HFF-Myc (cell line): ENCODE measurements at regions not wholly inside any gene's neighbourhood (a gene's known extent, or its start where the extent isn't known, plus 50 kb on each side); places are given as distances from the start of the nearest gene placed in this dataset.

Source experiments
- DNase-seq: peaks from one replicate; pipeline ENCODE4 v3.0.0-alpha.2; 2011; ENCODE audit warnings: low read depth; ENCODE audit errors: extremely low read depth
- H3K4me3 ChIP-seq: replicated peaks from 2 replicates; pipeline ENCODE4 v1.5.1; 2011; ENCODE audit warnings: low read depth, mild to moderate bottlenecking, control low read depth, low read length
- CTCF ChIP-seq: IDR thresholded peaks from 2 replicates; pipeline ENCODE4 v1.5.1; 2012; ENCODE audit warnings: mild to moderate bottlenecking, low read depth, low read length, control low read depth; ENCODE audit errors: missing control alignments

- H3K4me3 ChIP-seq: no peak overlapping the region
- DNase-seq: peak; percentile 3
- TF ChIP-seq CTCF: no peak
Observed at GRCh38 chr5:89437450-89438435, 554.8 kb upstream of the MEF2C start.

- DNase-seq: no peak
- H3K4me3 ChIP-seq: no peak overlapping the region
- TF ChIP-seq CTCF: no peak
Observed at GRCh38 chr5:89436464-89436863, 553.5 kb upstream of the MEF2C start.

DNA sequence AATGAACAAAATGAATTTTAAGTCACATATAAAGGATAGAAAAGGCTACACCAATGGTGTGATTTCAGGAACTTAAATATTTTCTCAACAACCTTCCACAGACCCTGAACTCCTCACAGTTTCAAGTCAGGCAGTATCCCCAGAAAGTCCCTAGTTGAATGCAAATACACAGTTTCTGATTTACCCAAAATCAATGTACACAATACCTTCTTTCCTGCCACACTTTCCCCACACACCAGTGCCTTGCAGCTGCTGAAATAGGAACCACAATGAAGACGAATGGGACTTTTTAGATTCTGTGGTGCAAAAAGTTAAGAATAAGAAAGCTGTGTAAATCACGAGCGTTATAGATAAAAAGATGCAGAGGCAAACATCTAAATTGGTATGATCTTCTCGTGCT lies 552.4 kb upstream of the MEF2C start:
- DNase-seq: no peak
- no peak for TF ChIP-seq CTCF
- H3K4me3 ChIP-seq: no peak overlapping the region

- H3K4me3 ChIP-seq: no peak overlapping the region
- no peak for TF ChIP-seq CTCF
- DNase-seq: no peak
Observed at GRCh38 chr5:89428624-89429023, 545.6 kb upstream of the MEF2C start.

GRCh38 chr5:89425062-89425461 lies 542.1 kb upstream of the MEF2C start:
- no peak for DNase-seq
- H3K4me3 ChIP-seq: no peak overlapping the region
- no peak for TF ChIP-seq CTCF

- H3K4me3 ChIP-seq: no peak overlapping the region
- no peak for DNase-seq
- TF ChIP-seq CTCF: no peak
Observed at GRCh38 chr5:89421035-89421434, 538.1 kb upstream of the MEF2C start.
